Gastroesophageal sphincter (tissue), 3 donors: ENCODE measurements at regions not wholly inside any gene's neighbourhood (a gene's known extent, or its start where the extent isn't known, plus 50 kb on each side); places are given as distances from the start of the nearest gene placed in this dataset.

ENCODE experiments used
- EP300 ChIP-seq: sonication (generic); formaldehyde crosslinking; IDR thresholded peaks from one replicate; pipeline ENCODE4 v1.6.1; 2017; ENCODE audit warnings: antibody characterized with exemption, mild to moderate bottlenecking
- POLR2A ChIP-seq, 2 donors: fragments of 450-650 bp; IDR thresholded peaks; one replicate each; pipeline ENCODE4 v1.6.1; 2017; ENCODE audit warnings: antibody characterized with exemption in 2 of 2, mild to moderate bottlenecking in 2 of 2, moderate library complexity in 1 of 2
- POLR2AphosphoS5 ChIP-seq: sonication (generic); formaldehyde crosslinking; IDR thresholded peaks from one replicate; pipeline ENCODE4 v1.6.1; 2017; ENCODE audit warnings: antibody characterized with exemption
- TF ChIP-seq, protein P1 (sequence below), 4 experiments: fragments of 200-600 bp in 2 of 4; fragments of 450-650 bp in 2 of 4; sonication (generic) in 1 of 4; IDR thresholded peaks; one replicate each; pipeline ENCODE4 v1.5.1; 2017 to 2019; ENCODE audit warnings: antibody characterized with exemption in 4 of 4, mild to moderate bottlenecking in 2 of 4, moderate library complexity in 2 of 4

DNA sequence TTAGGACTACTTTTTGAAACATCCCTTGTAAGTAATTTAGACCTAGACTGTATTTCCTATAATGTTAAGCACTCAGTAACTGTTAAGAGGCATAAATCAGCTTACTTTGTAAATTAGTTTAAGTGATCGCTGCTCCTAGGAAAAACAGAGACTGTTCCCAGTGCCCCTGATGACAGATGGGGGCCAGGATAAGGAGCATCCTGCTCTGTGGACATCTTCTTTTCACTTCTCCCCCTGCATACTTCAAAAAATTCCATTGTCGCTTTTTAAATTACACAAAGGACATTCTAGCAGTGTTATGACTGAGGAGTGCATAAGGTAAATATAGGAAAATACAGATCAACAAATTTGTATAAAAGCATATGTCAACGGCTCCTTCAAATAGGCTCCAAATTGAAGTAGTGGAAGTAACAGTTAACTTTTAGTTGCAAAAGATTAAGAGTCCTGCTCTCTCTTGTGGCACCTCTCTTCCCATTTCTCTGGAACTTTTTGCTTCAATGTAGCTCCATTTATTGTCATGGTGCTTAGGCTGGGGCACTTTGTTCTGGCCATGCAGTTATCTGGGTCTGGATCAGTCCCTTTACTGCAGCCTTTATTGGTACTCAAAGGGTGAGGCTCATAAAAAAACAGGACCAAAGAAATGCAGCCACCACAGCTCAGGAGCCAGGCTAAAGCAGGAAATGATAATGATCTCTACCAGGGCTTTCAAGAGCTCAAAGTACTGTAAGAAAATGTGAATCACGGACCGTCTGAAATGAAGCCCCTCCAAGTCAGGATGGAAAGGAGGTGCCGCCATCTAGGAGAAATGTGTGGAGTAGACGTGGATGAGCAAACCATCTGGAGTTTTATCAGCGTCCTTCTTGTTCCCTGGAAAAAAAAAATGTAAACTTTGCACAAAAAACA is 162.1 kb upstream of the ZNF516 start:
- TF ChIP-seq, protein P1, sequence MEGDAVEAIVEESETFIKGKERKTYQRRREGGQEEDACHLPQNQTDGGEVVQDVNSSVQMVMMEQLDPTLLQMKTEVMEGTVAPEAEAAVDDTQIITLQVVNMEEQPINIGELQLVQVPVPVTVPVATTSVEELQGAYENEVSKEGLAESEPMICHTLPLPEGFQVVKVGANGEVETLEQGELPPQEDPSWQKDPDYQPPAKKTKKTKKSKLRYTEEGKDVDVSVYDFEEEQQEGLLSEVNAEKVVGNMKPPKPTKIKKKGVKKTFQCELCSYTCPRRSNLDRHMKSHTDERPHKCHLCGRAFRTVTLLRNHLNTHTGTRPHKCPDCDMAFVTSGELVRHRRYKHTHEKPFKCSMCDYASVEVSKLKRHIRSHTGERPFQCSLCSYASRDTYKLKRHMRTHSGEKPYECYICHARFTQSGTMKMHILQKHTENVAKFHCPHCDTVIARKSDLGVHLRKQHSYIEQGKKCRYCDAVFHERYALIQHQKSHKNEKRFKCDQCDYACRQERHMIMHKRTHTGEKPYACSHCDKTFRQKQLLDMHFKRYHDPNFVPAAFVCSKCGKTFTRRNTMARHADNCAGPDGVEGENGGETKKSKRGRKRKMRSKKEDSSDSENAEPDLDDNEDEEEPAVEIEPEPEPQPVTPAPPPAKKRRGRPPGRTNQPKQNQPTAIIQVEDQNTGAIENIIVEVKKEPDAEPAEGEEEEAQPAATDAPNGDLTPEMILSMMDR (IDR thresholded peaks at IDR 0.05), result no peak
- TF ChIP-seq POLR2A (IDR thresholded peaks at IDR 0.05) (no peak), POLR2AphosphoS5 (no peak), EP300 (no peak)
